ENCODE measurements at regions not wholly inside any gene's neighbourhood (a gene's known extent, or its start where the extent isn't known, plus 50 kb on each side); places are given as distances from the start of the nearest gene placed in this dataset.

DNA sequence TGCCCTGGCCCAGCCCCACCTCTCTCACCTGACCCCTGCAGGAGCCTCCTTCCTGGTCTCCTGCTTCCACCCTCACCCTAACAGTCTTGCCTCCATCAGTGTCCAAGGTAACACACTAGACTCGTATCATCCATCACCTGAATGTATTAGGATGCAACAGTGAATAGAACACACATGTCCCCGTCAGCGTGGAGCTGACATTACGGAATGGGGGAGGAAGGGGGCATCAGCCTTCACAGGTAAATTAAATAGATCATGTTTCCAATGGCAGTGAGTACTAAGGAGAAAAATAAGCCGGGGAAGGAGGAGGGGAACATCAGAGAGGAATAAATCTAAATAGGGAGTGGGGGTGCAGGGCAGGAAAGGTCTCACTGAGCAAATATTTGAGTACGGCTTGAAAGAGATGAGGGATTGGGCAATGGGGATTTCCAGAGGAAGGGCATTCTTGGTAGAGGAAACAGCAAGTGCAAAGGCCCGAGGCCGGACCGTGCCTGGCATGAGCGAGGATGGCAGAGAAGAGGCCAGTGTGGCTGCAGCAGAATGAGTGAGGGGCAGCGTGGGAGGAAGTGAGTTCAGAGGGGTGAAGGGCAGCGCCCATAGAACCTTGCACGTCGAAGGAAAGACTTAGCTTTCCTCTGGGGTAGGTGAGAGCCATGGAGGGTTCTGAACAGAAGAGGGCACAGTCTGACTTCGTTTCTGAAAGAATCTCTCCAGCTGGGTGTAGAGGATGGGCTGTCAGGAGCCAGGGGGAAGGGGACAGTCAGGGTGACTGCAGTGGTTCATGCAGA lies 110.1 kb upstream of the PTPN1 start:
- no peak for TF ChIP-seq CSDC2 (CRISPR knock-in tag; IDR thresholded peaks at IDR 0.05)
- no peak for TF ChIP-seq BACH2 (CRISPR knock-in tag; IDR thresholded peaks at IDR 0.05; ENCODE audit: borderline replicate concordance)
- TF ChIP-seq ARNTL (CRISPR knock-in tag; IDR thresholded peaks at IDR 0.05; ENCODE audit: borderline replicate concordance, low read depth) = no peak
- TF ChIP-seq TOX (CRISPR knock-in tag; IDR thresholded peaks at IDR 0.05; ENCODE audit: borderline replicate concordance) = no peak
- TF ChIP-seq OSR1 (CRISPR knock-in tag; IDR thresholded peaks at IDR 0.05) = no peak
- TF ChIP-seq PPARA (CRISPR knock-in tag; IDR thresholded peaks at IDR 0.05; ENCODE audit: borderline replicate concordance) = no peak
- TF ChIP-seq, protein P1, sequence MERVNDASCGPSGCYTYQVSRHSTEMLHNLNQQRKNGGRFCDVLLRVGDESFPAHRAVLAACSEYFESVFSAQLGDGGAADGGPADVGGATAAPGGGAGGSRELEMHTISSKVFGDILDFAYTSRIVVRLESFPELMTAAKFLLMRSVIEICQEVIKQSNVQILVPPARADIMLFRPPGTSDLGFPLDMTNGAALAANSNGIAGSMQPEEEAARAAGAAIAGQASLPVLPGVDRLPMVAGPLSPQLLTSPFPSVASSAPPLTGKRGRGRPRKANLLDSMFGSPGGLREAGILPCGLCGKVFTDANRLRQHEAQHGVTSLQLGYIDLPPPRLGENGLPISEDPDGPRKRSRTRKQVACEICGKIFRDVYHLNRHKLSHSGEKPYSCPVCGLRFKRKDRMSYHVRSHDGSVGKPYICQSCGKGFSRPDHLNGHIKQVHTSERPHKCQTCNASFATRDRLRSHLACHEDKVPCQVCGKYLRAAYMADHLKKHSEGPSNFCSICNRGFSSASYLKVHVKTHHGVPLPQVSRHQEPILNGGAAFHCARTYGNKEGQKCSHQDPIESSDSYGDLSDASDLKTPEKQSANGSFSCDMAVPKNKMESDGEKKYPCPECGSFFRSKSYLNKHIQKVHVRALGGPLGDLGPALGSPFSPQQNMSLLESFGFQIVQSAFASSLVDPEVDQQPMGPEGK (CRISPR knock-in tag; IDR thresholded peaks at IDR 0.05; ENCODE audit: borderline replicate concordance) = no peak
- TF ChIP-seq ZC3H10 (CRISPR knock-in tag; IDR thresholded peaks at IDR 0.05) = no peak
- ATAC-seq = no peak; the same call in 2 of the 3 replicates

DNA sequence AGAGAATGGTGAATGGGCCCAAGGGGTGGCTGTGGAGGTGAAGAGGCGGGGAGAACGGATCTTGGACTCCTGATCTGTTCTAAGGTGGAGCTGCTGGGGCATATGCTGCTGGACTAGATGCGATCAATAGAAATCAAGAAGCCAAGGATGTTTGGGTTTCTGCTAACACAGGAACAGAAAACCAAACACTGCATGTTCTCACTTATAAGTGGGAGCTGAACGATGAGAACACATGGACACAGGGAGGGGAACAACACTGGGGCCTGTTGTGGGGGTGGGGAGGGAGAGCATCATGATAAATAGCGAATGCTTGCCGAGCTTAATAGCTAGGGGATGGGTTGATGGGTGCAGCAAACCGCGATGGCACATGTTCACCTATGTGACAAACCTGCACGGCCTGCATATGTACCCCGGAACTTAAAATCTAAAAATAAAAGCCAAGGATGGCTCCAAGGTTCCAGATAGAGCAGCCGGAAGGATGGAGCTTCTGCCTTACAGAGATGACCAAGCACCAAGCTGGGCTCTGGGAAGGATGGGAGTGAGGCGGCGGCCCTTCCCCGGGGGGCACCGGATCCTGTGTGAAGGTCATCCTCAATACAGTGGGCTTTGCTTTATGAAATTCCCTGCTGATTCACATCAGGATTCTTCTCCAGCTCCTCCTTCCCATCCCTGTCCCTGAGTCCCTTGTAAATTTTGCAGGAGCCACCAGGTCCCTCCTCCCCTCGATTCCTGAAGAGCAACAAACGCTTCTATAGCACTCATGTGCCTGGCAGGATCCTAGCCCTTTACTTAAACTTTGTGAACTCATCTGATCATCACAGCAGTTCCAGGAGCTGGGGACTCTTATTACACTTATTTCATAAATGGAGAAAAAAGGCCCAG lies 109.2 kb upstream of the PTPN1 start:
- TF ChIP-seq GLIS3 (CRISPR knock-in tag; IDR thresholded peaks at IDR 0.05) (no peak), CSDC2 (CRISPR knock-in tag; IDR thresholded peaks at IDR 0.05) (no peak), ZNF8 (CRISPR knock-in tag; IDR thresholded peaks at IDR 0.05) (no peak), ZC3H10 (CRISPR knock-in tag; IDR thresholded peaks at IDR 0.05) (no peak), RARB (CRISPR knock-in tag; IDR thresholded peaks at IDR 0.05) (no peak)
- TF ChIP-seq, protein P2, sequence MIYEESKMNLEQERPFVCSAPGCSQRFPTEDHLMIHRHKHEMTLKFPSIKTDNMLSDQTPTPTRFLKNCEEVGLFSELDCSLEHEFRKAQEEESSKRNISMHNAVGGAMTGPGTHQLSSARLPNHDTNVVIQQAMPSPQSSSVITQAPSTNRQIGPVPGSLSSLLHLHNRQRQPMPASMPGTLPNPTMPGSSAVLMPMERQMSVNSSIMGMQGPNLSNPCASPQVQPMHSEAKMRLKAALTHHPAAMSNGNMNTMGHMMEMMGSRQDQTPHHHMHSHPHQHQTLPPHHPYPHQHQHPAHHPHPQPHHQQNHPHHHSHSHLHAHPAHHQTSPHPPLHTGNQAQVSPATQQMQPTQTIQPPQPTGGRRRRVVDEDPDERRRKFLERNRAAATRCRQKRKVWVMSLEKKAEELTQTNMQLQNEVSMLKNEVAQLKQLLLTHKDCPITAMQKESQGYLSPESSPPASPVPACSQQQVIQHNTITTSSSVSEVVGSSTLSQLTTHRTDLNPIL (CRISPR knock-in tag; IDR thresholded peaks at IDR 0.05; ENCODE audit: low read depth) = no peak

DNA sequence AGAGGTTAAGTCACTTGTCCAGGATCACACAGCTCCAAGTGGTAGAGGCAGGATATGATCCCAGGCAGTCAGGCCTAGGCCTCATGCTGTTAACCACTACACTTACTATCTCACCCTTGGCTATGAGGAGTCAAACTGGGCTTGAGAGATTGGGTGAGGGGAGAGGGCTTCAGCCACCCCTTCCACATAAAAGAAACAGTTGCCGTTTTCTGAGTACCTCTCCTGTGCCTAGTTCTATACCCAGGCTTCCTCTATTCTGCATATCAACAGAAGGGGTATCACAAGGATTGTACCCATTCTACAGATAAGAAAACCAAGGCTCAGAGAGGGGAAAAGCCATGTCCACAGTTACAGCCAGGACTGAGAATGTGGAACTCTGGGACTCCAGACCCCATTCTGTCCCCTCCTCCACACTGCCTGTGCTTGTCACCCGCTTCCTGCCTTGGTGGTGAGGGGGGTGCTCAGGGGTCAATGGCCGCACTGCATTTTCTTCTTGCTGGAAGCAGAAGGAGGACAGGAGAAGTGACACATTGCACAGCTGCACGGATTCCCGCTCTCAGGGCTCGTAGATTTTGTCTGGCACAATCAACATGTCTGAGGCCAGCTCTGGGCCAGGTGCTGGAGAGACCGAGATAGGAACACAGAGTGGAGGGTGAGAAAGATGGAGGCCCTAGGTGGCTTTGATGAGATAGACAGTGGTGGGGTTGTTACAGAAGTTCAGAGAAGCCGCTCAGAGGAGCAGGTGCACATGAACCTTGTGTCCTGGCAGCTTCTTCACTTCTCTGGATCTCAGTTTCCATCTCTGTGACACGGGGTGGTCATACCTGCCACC lies 108.4 kb upstream of the PTPN1 start:
- ATAC-seq = no peak
- TF ChIP-seq ZNF8 (CRISPR knock-in tag; IDR thresholded peaks at IDR 0.05) (no peak), ARNTL (CRISPR knock-in tag; IDR thresholded peaks at IDR 0.05; ENCODE audit: borderline replicate concordance, low read depth) (no peak), TOX (CRISPR knock-in tag; IDR thresholded peaks at IDR 0.05; ENCODE audit: borderline replicate concordance) (no peak), ZFP30 (CRISPR knock-in tag; IDR thresholded peaks at IDR 0.05) (no peak), ZFP3 (CRISPR knock-in tag; IDR thresholded peaks at IDR 0.05) (no peak), SNAI2 (CRISPR knock-in tag; IDR thresholded peaks at IDR 0.05) (no peak)

More for the DNA sequence above, 109.2 kb upstream of the PTPN1 start:
- no peak for ATAC-seq

DNA sequence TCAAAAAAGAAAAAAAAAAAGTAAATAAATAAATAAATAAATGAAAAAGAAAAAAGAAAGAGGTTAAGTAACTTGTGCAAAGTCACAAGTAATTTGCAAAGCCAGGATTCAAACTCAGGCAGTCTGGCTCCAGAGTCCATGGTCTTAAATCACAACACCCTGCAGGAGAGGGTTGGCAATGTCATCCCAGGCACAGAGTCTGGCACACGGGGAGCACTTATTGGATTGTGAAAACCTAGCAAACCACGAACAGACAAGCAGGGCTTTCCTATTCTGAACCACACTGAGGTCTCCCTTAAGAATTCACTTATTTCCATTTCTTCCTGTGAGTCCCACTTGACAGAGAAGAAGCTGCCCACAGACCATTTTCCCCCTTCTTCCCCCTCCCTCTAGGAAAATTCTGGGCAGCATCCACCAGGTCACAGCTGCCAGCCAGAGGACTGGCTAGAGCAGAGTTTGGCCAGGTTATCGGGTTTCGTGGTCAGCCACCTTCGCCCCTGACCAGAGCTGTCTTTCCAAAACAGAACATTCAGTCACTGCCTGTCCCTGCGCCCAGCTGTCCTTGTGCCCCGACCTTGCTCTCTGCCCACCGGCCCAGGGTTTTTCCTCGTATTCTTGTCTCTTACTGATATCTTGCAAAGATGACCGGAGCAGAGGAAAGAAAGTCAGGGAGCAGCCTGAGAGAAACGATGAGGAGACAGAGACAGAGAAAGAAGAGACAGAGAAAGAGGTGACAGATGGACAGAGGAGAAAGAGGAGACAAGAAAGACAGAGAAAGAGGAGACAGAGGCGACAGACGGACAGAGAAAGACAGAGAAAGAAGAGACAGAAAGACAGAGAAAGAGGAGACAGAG lies 106.4 kb upstream of the PTPN1 start:
- no peak; the same call in 1 of the 3 replicates for ATAC-seq
- TF ChIP-seq ISL1 (CRISPR knock-in tag; IDR thresholded peaks at IDR 0.05) = no peak
- no peak for TF ChIP-seq TOX (CRISPR knock-in tag; IDR thresholded peaks at IDR 0.05; ENCODE audit: borderline replicate concordance)
- TF ChIP-seq, protein P1 (CRISPR knock-in tag; IDR thresholded peaks at IDR 0.05; ENCODE audit: borderline replicate concordance) = no peak
- TF ChIP-seq CSDC2 (CRISPR knock-in tag; IDR thresholded peaks at IDR 0.05) = no peak
- TF ChIP-seq, protein P3, sequence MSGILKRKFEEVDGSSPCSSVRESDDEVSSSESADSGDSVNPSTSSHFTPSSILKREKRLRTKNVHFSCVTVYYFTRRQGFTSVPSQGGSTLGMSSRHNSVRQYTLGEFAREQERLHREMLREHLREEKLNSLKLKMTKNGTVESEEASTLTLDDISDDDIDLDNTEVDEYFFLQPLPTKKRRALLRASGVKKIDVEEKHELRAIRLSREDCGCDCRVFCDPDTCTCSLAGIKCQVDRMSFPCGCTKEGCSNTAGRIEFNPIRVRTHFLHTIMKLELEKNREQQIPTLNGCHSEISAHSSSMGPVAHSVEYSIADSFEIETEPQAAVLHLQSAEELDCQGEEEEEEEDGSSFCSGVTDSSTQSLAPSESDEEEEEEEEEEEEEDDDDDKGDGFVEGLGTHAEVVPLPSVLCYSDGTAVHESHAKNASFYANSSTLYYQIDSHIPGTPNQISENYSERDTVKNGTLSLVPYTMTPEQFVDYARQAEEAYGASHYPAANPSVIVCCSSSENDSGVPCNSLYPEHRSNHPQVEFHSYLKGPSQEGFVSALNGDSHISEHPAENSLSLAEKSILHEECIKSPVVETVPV (CRISPR knock-in tag; IDR thresholded peaks at IDR 0.05) = no peak
- TF ChIP-seq TCF4 (CRISPR knock-in tag; IDR thresholded peaks at IDR 0.05; ENCODE audit: borderline replicate concordance) = no peak

Measured in SK-N-SH treated with all-trans-retinoic acid at 6 μM for 48 hours (cell line).